SHP77 treated with DMSO at 0.1 percent for 48 hours (cell line): ENCODE measurements at regions not wholly inside any gene's neighbourhood (a gene's known extent, or its start where the extent isn't known, plus 50 kb on each side); places are given as distances from the start of the nearest gene placed in this dataset.
"Not testable (repeated sequence)": the region's sequence is repeated elsewhere in the genome, so short reads cannot be mapped to it uniquely, and the experiment has no call there.

ENCODE experiments used
- DNase-seq: peaks from one replicate; lab custom pipeline; 2025; lab: John Stamatoyannopoulos, UW

GRCh38 chr1:213324859-213325258 is 273.8 kb downstream of the RPS6KC1 start:
- DNase-seq: no peak

GRCh38 chr1:213325482-213325881 is 274.4 kb downstream of the RPS6KC1 start:
- no peak for DNase-seq

- no peak for DNase-seq
Measured at GRCh38 chr1:213326281-213327016, 275.4 kb downstream of the RPS6KC1 start.

GRCh38 chr1:213327017-213327667 is 276.1 kb downstream of the RPS6KC1 start:
- no peak for DNase-seq

GRCh38 chr1:213329406-213330008 is 278.5 kb downstream of the RPS6KC1 start:
- no peak for DNase-seq

GRCh38 chr1:213330281-213330680 is 279.2 kb downstream of the RPS6KC1 start:
- DNase-seq: no peak

GRCh38 chr1:213331631-213332175 is 280.7 kb downstream of the RPS6KC1 start:
- DNase-seq: no peak

GRCh38 chr1:213332491-213332890 is 281.4 kb downstream of the RPS6KC1 start:
- no peak for DNase-seq

- DNase-seq: no peak
Measured at GRCh38 chr1:213333121-213333520, 282.1 kb downstream of the RPS6KC1 start.

- no peak for DNase-seq
Measured at GRCh38 chr1:213335084-213335483, 284.0 kb downstream of the RPS6KC1 start.

GRCh38 chr1:213337025-213337678 is 286.1 kb downstream of the RPS6KC1 start:
- DNase-seq: no peak

GRCh38 chr1:213340593-213340992 is 289.6 kb downstream of the RPS6KC1 start:
- no peak for DNase-seq

GRCh38 chr1:213345621-213346020 is 294.6 kb downstream of the RPS6KC1 start:
- DNase-seq: no peak

- DNase-seq: no peak
Measured at GRCh38 chr1:213357403-213357802, 306.4 kb downstream of the RPS6KC1 start.

- DNase-seq: not testable (repeated sequence)
Measured at GRCh38 chr1:213358368-213358767, 307.3 kb downstream of the RPS6KC1 start.

- no peak for DNase-seq
Measured at GRCh38 chr1:213362598-213362997, 311.6 kb downstream of the RPS6KC1 start.

- no peak for DNase-seq
Measured at GRCh38 chr1:213366141-213366831, 315.2 kb downstream of the RPS6KC1 start.

GRCh38 chr1:213369465-213369864 is 318.4 kb downstream of the RPS6KC1 start:
- no peak for DNase-seq

- no peak for DNase-seq
Measured at GRCh38 chr1:213370523-213370922, 319.5 kb downstream of the RPS6KC1 start.

GRCh38 chr1:213371525-213371846 is 320.4 kb downstream of the RPS6KC1 start:
- no peak for DNase-seq

GRCh38 chr1:213371847-213372619 is 321.0 kb downstream of the RPS6KC1 start:
- DNase-seq: no peak
